GM12874 (cell line): ENCODE measurements at regions not wholly inside any gene's neighbourhood (a gene's known extent, or its start where the extent isn't known, plus 50 kb on each side); places are given as distances from the start of the nearest gene placed in this dataset.

Source experiments
- TF ChIP-seq, protein P1 (sequence below): IDR thresholded peaks from 2 replicates; pipeline ENCODE4 v1.5.1; 2011; ENCODE audit warnings: low read depth, mild to moderate bottlenecking, control low read depth, low read length, moderate library complexity; ENCODE audit not compliant: insufficient read depth

DNA sequence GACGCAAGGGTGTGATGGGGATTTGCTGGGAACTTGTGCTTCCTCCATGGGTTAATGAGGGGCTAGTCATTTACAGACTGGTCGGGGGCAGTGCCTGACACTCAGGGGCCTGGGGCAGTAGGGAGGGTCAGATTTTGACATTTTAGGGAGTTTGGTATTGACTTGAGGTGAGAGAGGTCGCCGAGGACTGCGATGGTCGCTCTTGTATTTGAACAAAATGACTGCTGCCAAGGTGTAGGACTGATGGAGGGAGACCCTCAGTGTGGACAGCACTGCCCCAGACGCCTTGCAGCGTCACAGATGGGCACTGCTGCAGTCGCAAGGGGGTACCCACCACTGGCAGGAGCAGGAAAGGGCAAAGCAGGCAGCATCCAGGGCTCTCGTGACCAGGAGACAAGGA, 182.9 kb downstream of the RTP5 start:
- TF ChIP-seq, protein P1, sequence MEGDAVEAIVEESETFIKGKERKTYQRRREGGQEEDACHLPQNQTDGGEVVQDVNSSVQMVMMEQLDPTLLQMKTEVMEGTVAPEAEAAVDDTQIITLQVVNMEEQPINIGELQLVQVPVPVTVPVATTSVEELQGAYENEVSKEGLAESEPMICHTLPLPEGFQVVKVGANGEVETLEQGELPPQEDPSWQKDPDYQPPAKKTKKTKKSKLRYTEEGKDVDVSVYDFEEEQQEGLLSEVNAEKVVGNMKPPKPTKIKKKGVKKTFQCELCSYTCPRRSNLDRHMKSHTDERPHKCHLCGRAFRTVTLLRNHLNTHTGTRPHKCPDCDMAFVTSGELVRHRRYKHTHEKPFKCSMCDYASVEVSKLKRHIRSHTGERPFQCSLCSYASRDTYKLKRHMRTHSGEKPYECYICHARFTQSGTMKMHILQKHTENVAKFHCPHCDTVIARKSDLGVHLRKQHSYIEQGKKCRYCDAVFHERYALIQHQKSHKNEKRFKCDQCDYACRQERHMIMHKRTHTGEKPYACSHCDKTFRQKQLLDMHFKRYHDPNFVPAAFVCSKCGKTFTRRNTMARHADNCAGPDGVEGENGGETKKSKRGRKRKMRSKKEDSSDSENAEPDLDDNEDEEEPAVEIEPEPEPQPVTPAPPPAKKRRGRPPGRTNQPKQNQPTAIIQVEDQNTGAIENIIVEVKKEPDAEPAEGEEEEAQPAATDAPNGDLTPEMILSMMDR = no peak

DNA sequence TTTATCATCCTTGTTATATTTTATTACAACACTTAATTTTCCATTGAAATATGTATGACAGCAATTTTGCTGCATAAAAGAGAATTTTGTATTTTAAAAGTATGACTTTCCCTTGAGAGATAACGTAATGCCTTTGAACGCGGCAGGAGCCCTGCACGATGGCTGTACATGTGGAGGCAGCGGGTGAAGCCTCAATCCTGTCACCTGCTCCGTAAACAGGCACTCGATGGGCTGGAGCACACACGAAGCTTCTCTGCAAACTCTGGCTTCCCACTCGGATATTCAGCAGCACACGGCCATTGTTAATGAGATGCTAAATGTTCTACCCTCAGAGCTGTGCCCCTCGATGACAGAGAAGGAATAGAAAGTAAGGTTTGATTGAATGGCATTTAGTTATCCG, 184.4 kb downstream of the RTP5 start:
- TF ChIP-seq, protein P1 = no peak

DNA sequence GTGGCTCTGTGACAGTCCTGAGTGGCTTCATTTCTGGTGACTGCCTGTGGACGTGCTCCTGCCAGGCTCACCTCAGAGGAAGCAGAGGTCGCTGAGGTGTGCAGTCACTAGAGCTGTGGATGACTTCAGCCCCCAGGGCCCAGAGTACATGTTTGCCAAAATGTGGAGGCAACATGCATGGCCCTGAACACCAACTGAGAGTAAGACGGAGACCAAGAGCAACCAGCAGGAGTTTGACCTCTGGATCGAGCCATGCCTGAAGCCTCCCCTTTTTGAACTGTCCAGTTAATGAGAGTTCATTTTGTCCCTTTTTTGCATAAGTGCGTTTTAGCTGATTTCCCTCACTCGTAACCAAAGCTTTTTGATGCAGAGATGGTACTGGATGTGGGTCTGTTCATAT, 184.9 kb downstream of the RTP5 start:
- TF ChIP-seq, protein P1 = no peak

DNA sequence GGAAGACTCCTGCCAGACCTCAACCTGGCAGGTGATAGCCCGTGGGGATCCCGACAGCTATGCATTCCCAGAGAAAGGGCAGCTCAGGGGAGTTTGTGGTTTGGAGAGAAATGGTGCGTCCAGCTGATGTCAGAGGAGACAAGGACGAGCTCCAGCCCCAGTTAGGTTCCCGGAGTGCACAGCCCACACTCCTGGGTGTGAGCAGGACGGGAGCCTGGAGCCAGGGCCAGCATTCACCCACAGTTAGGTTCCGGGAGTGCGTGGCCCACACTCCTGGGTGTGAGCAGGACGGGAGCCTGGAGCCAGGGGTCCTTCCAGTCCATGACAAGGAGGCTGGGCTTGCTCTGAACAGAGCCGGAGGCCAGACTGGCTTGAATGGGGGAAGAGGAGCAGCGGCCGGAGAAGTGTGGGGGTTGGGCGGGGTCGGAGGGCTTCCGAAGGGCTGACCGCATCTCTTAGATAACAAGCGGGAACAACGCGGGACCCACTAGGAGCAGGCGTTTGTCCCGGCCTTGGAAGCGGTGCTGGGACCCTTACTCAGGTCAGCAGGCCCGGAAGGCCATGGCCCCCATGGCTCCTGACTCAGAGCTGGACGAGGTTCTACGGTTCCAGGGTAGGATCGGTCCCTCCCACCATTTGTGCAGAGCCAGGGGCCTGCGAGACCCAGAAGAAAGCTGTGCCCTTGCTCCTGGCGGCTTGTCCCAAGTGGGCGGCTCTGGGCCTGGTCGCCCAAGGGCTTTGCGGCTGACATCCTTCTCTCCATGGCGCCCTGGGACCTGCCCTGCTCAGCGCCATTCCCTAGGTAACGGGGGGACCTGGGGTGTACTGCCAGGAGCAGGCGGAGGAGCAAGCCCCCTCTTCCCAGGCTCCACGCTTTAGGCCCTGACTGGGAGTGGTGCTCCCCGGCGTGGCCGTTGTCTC, 185.6 kb downstream of the RTP5 start:
- TF ChIP-seq, protein P1 = no peak

DNA sequence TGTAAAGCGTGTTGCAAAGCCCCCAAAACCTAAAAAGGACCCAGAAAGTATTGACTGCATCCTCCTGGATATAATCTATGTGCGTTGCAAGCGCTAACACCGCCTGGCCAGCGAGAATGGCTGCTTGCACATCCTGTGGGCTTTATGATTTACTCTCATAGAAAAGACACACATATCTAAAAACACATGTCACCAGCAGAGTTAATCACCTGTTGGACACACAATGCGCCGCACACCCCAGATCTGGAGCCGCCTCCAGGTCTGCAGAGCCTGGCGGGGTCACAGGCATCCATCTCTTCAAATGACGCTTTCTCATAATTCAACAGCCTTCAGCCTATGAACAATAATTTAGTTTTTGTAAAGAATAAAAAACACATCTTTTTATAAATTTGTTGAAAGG, 186.5 kb downstream of the RTP5 start:
- TF ChIP-seq, protein P1 = no peak

DNA sequence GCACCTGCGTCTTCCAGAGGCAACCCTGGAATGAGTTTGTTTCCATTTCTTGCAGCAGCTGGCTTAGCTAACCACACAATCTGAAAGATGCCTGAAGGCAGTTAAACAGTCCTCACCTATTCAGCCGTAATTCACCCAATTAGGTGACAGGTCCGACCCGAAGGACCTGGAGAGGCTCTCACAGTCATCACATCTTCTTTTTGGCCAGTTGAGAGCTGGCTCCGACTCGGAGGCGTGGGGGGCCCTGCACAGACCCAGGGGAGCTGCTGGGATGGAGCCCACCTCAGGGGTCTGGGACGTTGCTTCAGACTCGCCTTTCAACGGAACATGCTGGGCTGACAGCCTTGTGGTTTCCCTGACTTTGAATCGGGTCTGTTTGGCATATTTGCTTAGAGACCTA, 187.3 kb downstream of the RTP5 start:
- TF ChIP-seq, protein P1 = no peak

DNA sequence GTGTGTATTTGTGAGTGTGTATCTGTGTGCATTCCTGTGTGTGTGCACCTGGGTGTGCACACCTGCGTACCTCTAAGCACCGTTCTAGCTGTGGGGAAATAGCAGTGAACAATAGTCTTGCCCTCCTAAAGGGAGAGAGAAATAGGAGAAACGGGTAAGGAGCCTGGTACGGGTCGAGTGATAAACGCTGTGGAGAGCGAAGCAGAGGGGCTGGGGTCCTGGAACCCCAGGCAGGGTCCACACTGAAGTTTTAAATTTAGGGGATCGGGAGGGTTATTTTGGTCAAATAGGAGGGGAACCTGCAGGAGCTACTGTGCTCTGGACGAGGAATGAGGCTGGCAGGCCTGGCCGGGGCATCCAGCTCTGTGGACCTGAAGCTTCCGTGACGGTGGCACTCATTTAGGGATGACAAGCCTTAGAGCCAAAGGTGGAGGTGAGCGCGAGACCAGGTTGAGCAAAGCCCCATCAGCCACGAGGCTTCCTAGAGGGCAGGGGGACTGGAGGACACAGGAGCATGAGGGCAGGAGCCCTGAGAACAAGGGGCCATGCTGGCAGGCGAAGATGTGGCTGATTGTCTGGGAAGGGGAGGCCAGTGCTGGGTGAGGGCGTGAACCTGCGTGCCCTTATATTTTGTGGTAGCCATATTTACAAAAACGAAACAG, 188.0 kb downstream of the RTP5 start:
- TF ChIP-seq, protein P1 = no peak
